ENCODE measurements at regions not wholly inside any gene's neighbourhood (a gene's known extent, or its start where the extent isn't known, plus 50 kb on each side); places are given as distances from the start of the nearest gene placed in this dataset.

DNA sequence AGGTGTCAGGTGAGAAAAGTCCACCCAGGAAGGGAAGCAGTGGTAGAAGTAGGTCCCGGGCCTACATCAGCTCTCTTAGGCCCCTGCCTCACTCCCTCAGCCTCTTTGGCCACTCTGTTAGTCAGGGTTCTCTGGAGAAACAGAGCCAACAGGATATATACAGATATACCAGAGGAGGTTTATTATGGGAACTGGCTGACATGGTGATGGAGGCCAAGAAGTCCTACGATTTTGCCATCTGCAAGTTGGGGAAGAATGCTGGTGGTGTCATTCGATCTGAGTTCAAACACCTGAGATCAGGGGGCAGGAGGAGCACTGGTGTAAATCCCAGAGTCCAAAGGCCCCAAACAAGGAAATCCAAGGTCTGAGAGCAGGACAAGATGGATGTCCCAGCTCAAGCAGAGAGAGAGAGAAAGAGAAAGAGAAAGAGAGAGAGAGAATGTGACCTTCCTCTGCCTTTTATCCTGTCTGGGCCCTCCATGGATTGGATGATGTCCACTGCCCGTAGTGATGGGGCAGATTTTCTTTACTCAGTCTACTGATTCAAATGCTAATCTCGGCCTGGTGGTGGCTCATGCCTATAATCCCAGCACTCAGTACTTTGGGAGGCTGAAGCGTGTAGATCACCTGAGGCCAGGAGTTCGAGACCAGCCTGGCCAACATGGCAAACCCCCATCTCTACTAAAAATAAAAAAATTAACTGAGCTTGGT lies 111.1 kb upstream of the MYCN start:
- TF ChIP-seq, protein P1, sequence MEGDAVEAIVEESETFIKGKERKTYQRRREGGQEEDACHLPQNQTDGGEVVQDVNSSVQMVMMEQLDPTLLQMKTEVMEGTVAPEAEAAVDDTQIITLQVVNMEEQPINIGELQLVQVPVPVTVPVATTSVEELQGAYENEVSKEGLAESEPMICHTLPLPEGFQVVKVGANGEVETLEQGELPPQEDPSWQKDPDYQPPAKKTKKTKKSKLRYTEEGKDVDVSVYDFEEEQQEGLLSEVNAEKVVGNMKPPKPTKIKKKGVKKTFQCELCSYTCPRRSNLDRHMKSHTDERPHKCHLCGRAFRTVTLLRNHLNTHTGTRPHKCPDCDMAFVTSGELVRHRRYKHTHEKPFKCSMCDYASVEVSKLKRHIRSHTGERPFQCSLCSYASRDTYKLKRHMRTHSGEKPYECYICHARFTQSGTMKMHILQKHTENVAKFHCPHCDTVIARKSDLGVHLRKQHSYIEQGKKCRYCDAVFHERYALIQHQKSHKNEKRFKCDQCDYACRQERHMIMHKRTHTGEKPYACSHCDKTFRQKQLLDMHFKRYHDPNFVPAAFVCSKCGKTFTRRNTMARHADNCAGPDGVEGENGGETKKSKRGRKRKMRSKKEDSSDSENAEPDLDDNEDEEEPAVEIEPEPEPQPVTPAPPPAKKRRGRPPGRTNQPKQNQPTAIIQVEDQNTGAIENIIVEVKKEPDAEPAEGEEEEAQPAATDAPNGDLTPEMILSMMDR (conservative IDR thresholded peaks at IDR 0.05; ENCODE audit: low read depth in 2 of 2), result no peak
- TF ChIP-seq, protein P2, sequence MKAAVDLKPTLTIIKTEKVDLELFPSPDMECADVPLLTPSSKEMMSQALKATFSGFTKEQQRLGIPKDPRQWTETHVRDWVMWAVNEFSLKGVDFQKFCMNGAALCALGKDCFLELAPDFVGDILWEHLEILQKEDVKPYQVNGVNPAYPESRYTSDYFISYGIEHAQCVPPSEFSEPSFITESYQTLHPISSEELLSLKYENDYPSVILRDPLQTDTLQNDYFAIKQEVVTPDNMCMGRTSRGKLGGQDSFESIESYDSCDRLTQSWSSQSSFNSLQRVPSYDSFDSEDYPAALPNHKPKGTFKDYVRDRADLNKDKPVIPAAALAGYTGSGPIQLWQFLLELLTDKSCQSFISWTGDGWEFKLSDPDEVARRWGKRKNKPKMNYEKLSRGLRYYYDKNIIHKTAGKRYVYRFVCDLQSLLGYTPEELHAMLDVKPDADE (IDR thresholded peaks at IDR 0.05), result no peak
- TF ChIP-seq EZH2 (IDR thresholded peaks at IDR 0.05; ENCODE audit: low read depth, unreplicated experiment) (no peak), EZH2phosphoT487 (IDR thresholded peaks at IDR 0.05; ENCODE audit: unreplicated experiment) (no peak)

All from GM23338 (cell line).